H1 (cell line): ENCODE measurements at regions not wholly inside any gene's neighbourhood (a gene's known extent, or its start where the extent isn't known, plus 50 kb on each side); places are given as distances from the start of the nearest gene placed in this dataset.

Experiments used
- CTCF ChIA-PET: fragments of 300-600 bp; sonication (Branson Sonifier 250); formaldehyde crosslinking; loops from one replicate; lab custom pipeline; 2021; ENCODE audit not compliant: partially characterized antibody; lab: Charles Lee
- POLR2A ChIA-PET: fragments of 300-600 bp; sonication (Branson Sonifier 250); formaldehyde crosslinking; loops from one replicate; lab custom pipeline; 2021; ENCODE audit warnings: inconsistent platforms; ENCODE audit not compliant: partially characterized antibody; lab: Charles Lee
- DNase-seq, 2 experiments: peaks; one replicate each; pipeline versions ENCODE4 v3.0.0 to v3.0.0-alpha.2; 2010 to 2022; ENCODE audit warnings: low spot score in 2 of 2, low read depth in 1 of 2, mixed read lengths in 1 of 2
- FAIRE-seq: peaks from 2 replicates; lab custom pipeline; 2011; peaks lifted over from hg19 to GRCh38; lab: Jason Lieb, UNC
- H2AFZ ChIP-seq: 2 replicates; pipeline ENCODE4 v1.8.1; 2012; ENCODE audit warnings: low read length, inconsistent platforms
- H2AK5ac ChIP-seq: 2 replicates; pipeline ENCODE4 v1.6.1; 2013; ENCODE audit warnings: low read depth, low read length
- H2BK120ac ChIP-seq: replicated peaks from 2 replicates; pipeline ENCODE3; 2013; ENCODE audit warnings: low read depth, low read length, inconsistent platforms
- H2BK12ac ChIP-seq: 2 replicates; pipeline ENCODE4 v1.6.1; 2013; ENCODE audit warnings: low read depth, low read length
- H2BK15ac ChIP-seq: 2 replicates; pipeline ENCODE4 v1.6.1; 2013; ENCODE audit warnings: low read length
- H2BK20ac ChIP-seq: 2 replicates; pipeline ENCODE4 v1.6.1; 2013; ENCODE audit warnings: low read length
- H2BK5ac ChIP-seq: 2 replicates; pipeline ENCODE4 v1.6.1; 2013; ENCODE audit warnings: low read depth, low read length
- H3K14ac ChIP-seq: 2 replicates; pipeline ENCODE4 v1.6.1; 2013; ENCODE audit warnings: inconsistent platforms; ENCODE audit not compliant: insufficient read length
- H3K18ac ChIP-seq: 2 replicates; pipeline ENCODE4 v1.6.1; 2013; ENCODE audit warnings: low read length; ENCODE audit errors: extremely low read depth
- H3K23ac ChIP-seq: 2 replicates; pipeline ENCODE4 v1.6.1; 2013; ENCODE audit warnings: inconsistent platforms; ENCODE audit not compliant: insufficient read length
- H3K23me2 ChIP-seq: 2 replicates; pipeline ENCODE4 v1.6.1; 2013; ENCODE audit warnings: low read depth, low read length
- H3K27ac ChIP-seq: 2 replicates; pipeline ENCODE4 v1.6.1; 2011; ENCODE audit warnings: low read depth, low read length, inconsistent platforms
- H3K27me3 ChIP-seq, 4 experiments: replicated peaks in 1 of 4; 1 replicate in 1 of 4; 2 replicates in 3 of 4; pipeline versions ENCODE4 v1.6.1 to v1.8.1; 2011 to 2013; ENCODE audit warnings: low read length in 3 of 4, mild to moderate bottlenecking in 3 of 4, inconsistent platforms in 2 of 4, mixed read lengths in 2 of 4, moderate library complexity in 1 of 4; ENCODE audit not compliant: control insufficient read depth in 3 of 4, insufficient read depth in 3 of 4; ENCODE audit errors: extremely low read depth in 1 of 4
- H3K36me3 ChIP-seq, 4 experiments: 2 replicates each; pipeline versions ENCODE4 v1.6.1 to v1.8.1; 2011 to 2013; ENCODE audit warnings: mild to moderate bottlenecking in 4 of 4, low read length in 3 of 4, moderate library complexity in 2 of 4, control low read depth in 1 of 4, inconsistent platforms in 1 of 4; ENCODE audit not compliant: insufficient read depth in 4 of 4, control insufficient read depth in 2 of 4
- H3K4ac ChIP-seq: replicated peaks from 2 replicates; pipeline ENCODE3; 2013; ENCODE audit warnings: low read length, low read depth, mixed read lengths, inconsistent platforms; ENCODE audit not compliant: insufficient read length
- H3K4me1 ChIP-seq, 4 experiments: replicated peaks in 1 of 4; 1 replicate in 1 of 4; 2 replicates in 3 of 4; pipeline versions ENCODE4 v1.6.1 to v1.8.1; 2011 to 2013; ENCODE audit warnings: low read length in 3 of 4, inconsistent platforms in 2 of 4, mixed read lengths in 1 of 4; ENCODE audit not compliant: insufficient read depth in 4 of 4, control insufficient read depth in 3 of 4
- H3K4me2 ChIP-seq, 2 experiments: 2 replicates each; pipeline versions ENCODE4 v1.6.1 to v1.8.1; 2011 to 2013; ENCODE audit warnings: low read depth in 2 of 2, low read length in 2 of 2, control low read depth in 1 of 2, inconsistent platforms in 1 of 2, mild to moderate bottlenecking in 1 of 2; ENCODE audit not compliant: insufficient read depth in 1 of 2
- H3K4me3 ChIP-seq, 4 experiments: fragments of 200-600, 300-600 bp in 1 of 4; sonication (generic), shearing (Covaris generic), sonication (Bioruptor Twin) in 1 of 4; 2 replicates each; pipeline versions ENCODE4 v1.5.1 to v1.8.1; 2011 to 2016; ENCODE audit warnings: low read length in 4 of 4, low read depth in 3 of 4, control low read depth in 2 of 4, inconsistent platforms in 2 of 4, mild to moderate bottlenecking in 2 of 4, mixed read lengths in 1 of 4, moderate library complexity in 1 of 4; ENCODE audit not compliant: insufficient read depth in 2 of 4; ENCODE audit errors: extremely low read depth in 1 of 4
- H3K56ac ChIP-seq: replicated peaks from 2 replicates; pipeline ENCODE3; 2013; ENCODE audit warnings: low read depth, mild to moderate bottlenecking, mixed read lengths, low read length, inconsistent platforms; ENCODE audit not compliant: insufficient read length
- H3K79me1 ChIP-seq: 2 replicates; pipeline ENCODE4 v1.6.1; 2013; ENCODE audit warnings: low read depth, low read length, control low read depth
- H3K79me2 ChIP-seq, 2 experiments: 2 replicates each; pipeline versions ENCODE4 v1.6.1 to v1.8.1; 2012 to 2013; ENCODE audit warnings: low read length in 2 of 2, mild to moderate bottlenecking in 2 of 2, inconsistent platforms in 1 of 2; ENCODE audit not compliant: insufficient read depth in 2 of 2, control insufficient read depth in 1 of 2
- H3K9ac ChIP-seq, 4 experiments: replicated peaks in 1 of 4; 1 replicate in 1 of 4; 2 replicates in 3 of 4; pipeline versions ENCODE4 v1.6.1 to v1.8.1; 2011 to 2013; ENCODE audit warnings: low read depth in 3 of 4, low read length in 3 of 4, control low read depth in 2 of 4, mild to moderate bottlenecking in 2 of 4, moderate library complexity in 2 of 4, inconsistent platforms in 1 of 4; ENCODE audit errors: extremely low read depth in 1 of 4
- H3K9me3 ChIP-seq, 2 experiments: 2 replicates each; pipeline versions ENCODE4 v1.6.1 to v1.8.1; 2012 to 2013; ENCODE audit warnings: mild to moderate bottlenecking in 2 of 2, moderate library complexity in 2 of 2, control low read depth in 1 of 2, inconsistent platforms in 1 of 2, low read depth in 1 of 2, low read length in 1 of 2, mixed read lengths in 1 of 2; ENCODE audit not compliant: insufficient read depth in 2 of 2
- H4K20me1 ChIP-seq, 2 experiments: replicated peaks in 1 of 2; 2 replicates each; pipeline versions ENCODE3 to v1.8.1; 2011 to 2013; ENCODE audit warnings: inconsistent platforms in 2 of 2, low read length in 2 of 2, mild to moderate bottlenecking in 1 of 2; ENCODE audit not compliant: insufficient read depth in 2 of 2, control insufficient read depth in 1 of 2
- H4K5ac ChIP-seq: 2 replicates; pipeline ENCODE4 v1.6.1; 2013; ENCODE audit warnings: low read length, low read depth, mixed read lengths, inconsistent platforms; ENCODE audit not compliant: insufficient read length
- H4K8ac ChIP-seq: 2 replicates; pipeline ENCODE4 v1.8.0; 2013; ENCODE audit warnings: mild to moderate bottlenecking, moderate library complexity, low read length, inconsistent platforms; ENCODE audit not compliant: insufficient read depth; ENCODE audit errors: extremely low read depth
- H4K91ac ChIP-seq: replicated peaks from 2 replicates; pipeline ENCODE3; 2013; ENCODE audit warnings: low read length, mixed read lengths, inconsistent platforms; ENCODE audit not compliant: insufficient read length
- BACH1 ChIP-seq: IDR thresholded peaks from 2 replicates; pipeline ENCODE4 v1.6.1; 2012; ENCODE audit warnings: low read length, improper control_type of control experiment
- BCL11A ChIP-seq, 2 experiments: IDR thresholded peaks; one replicate each; pipeline ENCODE4 v1.6.1; 2011; ENCODE audit warnings: low read depth in 2 of 2, low read length in 2 of 2, mild to moderate bottlenecking in 2 of 2
- CHD1 ChIP-seq: IDR thresholded peaks from 2 replicates; pipeline ENCODE4 v1.6.1; 2012; ENCODE audit warnings: low read depth, low read length, improper control_type of control experiment
- CREB1 ChIP-seq: IDR thresholded peaks from 2 replicates; pipeline ENCODE4 v1.6.1; 2012; ENCODE audit warnings: inconsistent platforms
- CTBP2 ChIP-seq: IDR thresholded peaks from 2 replicates; pipeline ENCODE4 v1.7.0; 2011; ENCODE audit warnings: borderline replicate concordance, mild to moderate bottlenecking, moderate library complexity, mixed read lengths, low read length; ENCODE audit not compliant: insufficient read depth, insufficient read length
- MAFK ChIP-seq: IDR thresholded peaks from 2 replicates; pipeline ENCODE4 v1.6.1; 2012; ENCODE audit warnings: low read depth, mild to moderate bottlenecking, improper control_type of control experiment, low read length
- SAP30 ChIP-seq: fragments of 300-600 bp; sonication (generic); IDR thresholded peaks from 2 replicates; pipeline ENCODE4 v1.7.1; 2012; ENCODE audit warnings: low read length, moderate library complexity, mild to moderate bottlenecking, inconsistent platforms; ENCODE audit not compliant: insufficient read depth, insufficient replicate concordance

- H4K20me1 ChIP-seq: no peaks in the 10 kb centered on the region
- FAIRE-seq: no peak
- H3K27ac ChIP-seq: no peak overlapping the region
- H2BK15ac ChIP-seq: no peak overlapping the region
- H2BK12ac ChIP-seq: no peak overlapping the region
- CTCF ChIA-PET: interaction anchor here (0.7 kb wide), 1 partner anchor 869 kb away, joined by 5 read pairs; no protein-coding TSS in a partner anchor
- no peak overlapping the region for H3K4me3 ChIP-seq
- no peaks in the 10 kb centered on the region for H3K36me3 ChIP-seq
- no peak overlapping the region for H2AFZ ChIP-seq
- no peak overlapping the region for H3K4me2 ChIP-seq
- no peak overlapping the region for H4K91ac ChIP-seq
- H4K8ac ChIP-seq: no peak overlapping the region
- H4K5ac ChIP-seq: no peak overlapping the region
- POLR2A ChIA-PET: no interaction called here
- no peaks in the 10 kb centered on the region for H3K4me1 ChIP-seq
- no peak overlapping the region for H3K56ac ChIP-seq
- H2BK120ac ChIP-seq: no peak overlapping the region
- H2BK20ac ChIP-seq: no peak overlapping the region
- H2AK5ac ChIP-seq: no peak overlapping the region
- DNase-seq: no peak
- H3K23ac ChIP-seq: no peak overlapping the region
- H3K4ac ChIP-seq: no peak overlapping the region
- no peak overlapping the region for H3K18ac ChIP-seq
- H3K79me2 ChIP-seq: no peaks in the 10 kb centered on the region
- H3K9me3 ChIP-seq: no peaks in the 10 kb centered on the region
- no peaks in the 10 kb centered on the region for H3K27me3 ChIP-seq
- H3K23me2 ChIP-seq: no peaks in the 10 kb centered on the region
- no peak overlapping the region for H3K14ac ChIP-seq
- no peak overlapping the region for H2BK5ac ChIP-seq
- TF ChIP-seq BCL11A (IDR thresholded peaks at IDR 0.05; ENCODE audit: low read depth in 2 of 2, low read length in 2 of 2): no peak
- no peak for TF ChIP-seq BACH1
- TF ChIP-seq SAP30: no peak
- no peak for TF ChIP-seq CREB1
- no peak for TF ChIP-seq CHD1
- TF ChIP-seq CTBP2: no peak
- TF ChIP-seq MAFK: no peak
- H3K79me1 ChIP-seq: no peaks in the 10 kb centered on the region
- no peak overlapping the region for H3K9ac ChIP-seq
These were observed 1203.6 kb upstream of the GJE1 start for GRCh38 chr6:140929121-140929520.
